GM03348 (cell line): ENCODE measurements at regions not wholly inside any gene's neighbourhood (a gene's known extent, or its start where the extent isn't known, plus 50 kb on each side); places are given as distances from the start of the nearest gene placed in this dataset.

Experiments used
- DNase-seq: peaks from one replicate; pipeline ENCODE4 v3.0.0; 2012; ENCODE audit warnings: low spot score

GRCh38 chr6:88558981-88559380, 392.8 kb upstream of the CNR1 start:
- no peak for DNase-seq

- no peak for DNase-seq
Observed at GRCh38 chr6:88556663-88557062, 390.5 kb upstream of the CNR1 start.

GRCh38 chr6:88548891-88549505, 382.9 kb upstream of the CNR1 start:
- DNase-seq: no peak

GRCh38 chr6:88547768-88548167, 381.6 kb upstream of the CNR1 start:
- no peak for DNase-seq

GRCh38 chr6:88545991-88546390, 379.8 kb upstream of the CNR1 start:
- DNase-seq: no peak

- no peak for DNase-seq
Observed at GRCh38 chr6:88544986-88545612, 379.0 kb upstream of the CNR1 start.

- DNase-seq: no peak
Observed at GRCh38 chr6:88539295-88539764, 373.2 kb upstream of the CNR1 start.

- no peak for DNase-seq
Observed at GRCh38 chr6:88538840-88539239, 372.7 kb upstream of the CNR1 start.

- DNase-seq: peak; percentile 28
Observed at GRCh38 chr6:88538130-88538706, 372.1 kb upstream of the CNR1 start.

- no peak for DNase-seq
Observed at GRCh38 chr6:88536071-88536625, 370.0 kb upstream of the CNR1 start.

GRCh38 chr6:88535306-88535705, 369.2 kb upstream of the CNR1 start:
- DNase-seq: no peak

- no peak for DNase-seq
Observed at GRCh38 chr6:88532241-88532860, 366.2 kb upstream of the CNR1 start.

- no peak for DNase-seq
Observed at GRCh38 chr6:88529726-88530125, 363.6 kb upstream of the CNR1 start.

GRCh38 chr6:88520445-88520844, 354.3 kb upstream of the CNR1 start:
- no peak for DNase-seq

- DNase-seq: no peak
Observed at GRCh38 chr6:88520017-88520338, 353.8 kb upstream of the CNR1 start.

GRCh38 chr6:88519301-88520016, 353.3 kb upstream of the CNR1 start:
- DNase-seq: no peak

GRCh38 chr6:88517737-88518136, 351.6 kb upstream of the CNR1 start:
- DNase-seq: no peak

GRCh38 chr6:88513920-88514319, 347.8 kb upstream of the CNR1 start:
- DNase-seq: no peak

- no peak for DNase-seq
Observed at GRCh38 chr6:88513471-88513870, 347.3 kb upstream of the CNR1 start.

- no peak for DNase-seq
Observed at GRCh38 chr6:88512951-88513350, 346.8 kb upstream of the CNR1 start.

- no peak for DNase-seq
Observed at GRCh38 chr6:88502391-88502790, 336.2 kb upstream of the CNR1 start.
